Endothelial cell (in vitro differentiated cells): ENCODE measurements at regions not wholly inside any gene's neighbourhood (a gene's known extent, or its start where the extent isn't known, plus 50 kb on each side); places are given as distances from the start of the nearest gene placed in this dataset.
"Not testable (repeated sequence)": the region's sequence is repeated elsewhere in the genome, so short reads cannot be mapped to it uniquely, and the experiment has no call there.

Experiments used
- DNase-seq: peaks from one replicate; pipeline ENCODE4 v3.0.0; 2021; ENCODE audit warnings: low spot score
- H3K27ac Mint-ChIP-seq: one replicate; pipeline ENCODE4 v1.8.0; 2021; ENCODE audit warnings: mixed read lengths, inconsistent platforms; ENCODE audit not compliant: unreplicated experiment
- H3K27me3 Mint-ChIP-seq: one replicate; pipeline ENCODE4 v1.8.0; 2021; ENCODE audit warnings: mild to moderate bottlenecking, moderate library complexity, mixed read lengths, inconsistent platforms; ENCODE audit not compliant: unreplicated experiment
- H3K36me3 Mint-ChIP-seq: one replicate; pipeline ENCODE4 v1.8.0; 2021; ENCODE audit warnings: mild to moderate bottlenecking, low read depth, mixed read lengths, inconsistent platforms; ENCODE audit not compliant: unreplicated experiment
- H3K4me1 Mint-ChIP-seq: one replicate; pipeline ENCODE4 v1.8.0; 2021; ENCODE audit warnings: mild to moderate bottlenecking, mixed read lengths, inconsistent platforms; ENCODE audit not compliant: unreplicated experiment
- H3K4me3 Mint-ChIP-seq: one replicate; pipeline ENCODE4 v1.8.0; 2021; ENCODE audit warnings: mild to moderate bottlenecking, mixed read lengths, inconsistent platforms; ENCODE audit not compliant: unreplicated experiment
- H3K9me3 Mint-ChIP-seq: one replicate; pipeline ENCODE4 v1.8.0; 2021; ENCODE audit warnings: mixed read lengths, inconsistent platforms; ENCODE audit not compliant: unreplicated experiment
- CTCF ChIP-seq: fragments of 200-600 bp; sonication (generic); IDR thresholded peaks from one replicate; pipeline ENCODE4 v1.5.0; 2021; ENCODE audit warnings: antibody characterized with exemption; ENCODE audit not compliant: unreplicated experiment

GRCh38 chr4:151522866-151523519 is 114.0 kb downstream of the FHIP1A start:
- Mint-ChIP-seq H3K4me3 (no peak overlapping the region), H3K36me3 (no peaks in the 10 kb centered on the region), H3K4me1 (peaks cover 6% of the 10 kb centered on the region), H3K27ac (no peak overlapping the region), H3K9me3 (no peaks in the 10 kb centered on the region), H3K27me3 (no peaks in the 10 kb centered on the region)
- no peak for DNase-seq
- TF ChIP-seq CTCF, result no peak

GRCh38 chr4:151524610-151525009 is 115.6 kb downstream of the FHIP1A start:
- DNase-seq, result no peak
- no peaks in the 10 kb centered on the region for H3K27me3 Mint-ChIP-seq
- no peak overlapping the region for H3K4me3 Mint-ChIP-seq
- no peak for TF ChIP-seq CTCF
- no peaks in the 10 kb centered on the region for H3K9me3 Mint-ChIP-seq
- H3K36me3 Mint-ChIP-seq, result no peaks in the 10 kb centered on the region
- H3K4me1 Mint-ChIP-seq, result peaks cover 6% of the 10 kb centered on the region
- H3K27ac Mint-ChIP-seq, result no peak overlapping the region

GRCh38 chr4:151526489-151526888 is 117.5 kb downstream of the FHIP1A start:
- not testable (repeated sequence) for H3K27me3 Mint-ChIP-seq, DNase-seq, H3K27ac Mint-ChIP-seq, H3K36me3 Mint-ChIP-seq, H3K9me3 Mint-ChIP-seq, H3K4me3 Mint-ChIP-seq, H3K4me1 Mint-ChIP-seq

GRCh38 chr4:151527699-151528098 is 118.7 kb downstream of the FHIP1A start:
- no peak overlapping the region for H3K27ac Mint-ChIP-seq
- DNase-seq, result no peak
- no peaks in the 10 kb centered on the region for H3K9me3 Mint-ChIP-seq
- H3K27me3 Mint-ChIP-seq, result no peaks in the 10 kb centered on the region
- H3K36me3 Mint-ChIP-seq, result no peaks in the 10 kb centered on the region
- H3K4me3 Mint-ChIP-seq, result no peak overlapping the region
- H3K4me1 Mint-ChIP-seq, result peaks cover 10% of the 10 kb centered on the region
- no peak for TF ChIP-seq CTCF

- Mint-ChIP-seq H3K4me1 (peaks cover 10% of the 10 kb centered on the region), H3K27ac (no peak overlapping the region), H3K9me3 (no peaks in the 10 kb centered on the region), H3K27me3 (no peaks in the 10 kb centered on the region), H3K36me3 (no peaks in the 10 kb centered on the region), H3K4me3 (no peak overlapping the region)
- no peak for TF ChIP-seq CTCF
- DNase-seq, result no peak
Observed at GRCh38 chr4:151529187-151529586, 120.2 kb downstream of the FHIP1A start.
